Stomach (tissue), 4 donors: ENCODE measurements at regions not wholly inside any gene's neighbourhood (a gene's known extent, or its start where the extent isn't known, plus 50 kb on each side); places are given as distances from the start of the nearest gene placed in this dataset.

Source experiments
- EP300 ChIP-seq: sonication (generic); formaldehyde crosslinking; IDR thresholded peaks from one replicate; pipeline ENCODE4 v1.6.1; 2017; ENCODE audit warnings: antibody characterized with exemption
- POLR2A ChIP-seq, 4 donors: fragments of 450-650 bp; IDR thresholded peaks; one replicate each; pipeline ENCODE4 v1.6.1; 2016; ENCODE audit warnings: antibody characterized with exemption in 4 of 4, control low read depth in 2 of 4, mild to moderate bottlenecking in 1 of 4, moderate library complexity in 1 of 4
- POLR2AphosphoS5 ChIP-seq, 3 donors: sonication (generic); formaldehyde crosslinking; IDR thresholded peaks; one replicate each; pipeline ENCODE4 v1.6.1; 2016; ENCODE audit warnings: antibody characterized with exemption in 3 of 3
- TF ChIP-seq, protein P1 (sequence below), 7 experiments: fragments of 450-650 bp in 4 of 7; fragments of 200-600 bp in 3 of 7; sonication (generic) in 3 of 7; IDR thresholded peaks; one replicate each; pipeline ENCODE4 v1.5.1; 2016 to 2019; ENCODE audit warnings: antibody characterized with exemption in 7 of 7, control low read depth in 2 of 7, mild to moderate bottlenecking in 1 of 7

GRCh38 chr1:57910305-57910704 lies 486.4 kb upstream of the DAB1 start:
- TF ChIP-seq, protein P1, sequence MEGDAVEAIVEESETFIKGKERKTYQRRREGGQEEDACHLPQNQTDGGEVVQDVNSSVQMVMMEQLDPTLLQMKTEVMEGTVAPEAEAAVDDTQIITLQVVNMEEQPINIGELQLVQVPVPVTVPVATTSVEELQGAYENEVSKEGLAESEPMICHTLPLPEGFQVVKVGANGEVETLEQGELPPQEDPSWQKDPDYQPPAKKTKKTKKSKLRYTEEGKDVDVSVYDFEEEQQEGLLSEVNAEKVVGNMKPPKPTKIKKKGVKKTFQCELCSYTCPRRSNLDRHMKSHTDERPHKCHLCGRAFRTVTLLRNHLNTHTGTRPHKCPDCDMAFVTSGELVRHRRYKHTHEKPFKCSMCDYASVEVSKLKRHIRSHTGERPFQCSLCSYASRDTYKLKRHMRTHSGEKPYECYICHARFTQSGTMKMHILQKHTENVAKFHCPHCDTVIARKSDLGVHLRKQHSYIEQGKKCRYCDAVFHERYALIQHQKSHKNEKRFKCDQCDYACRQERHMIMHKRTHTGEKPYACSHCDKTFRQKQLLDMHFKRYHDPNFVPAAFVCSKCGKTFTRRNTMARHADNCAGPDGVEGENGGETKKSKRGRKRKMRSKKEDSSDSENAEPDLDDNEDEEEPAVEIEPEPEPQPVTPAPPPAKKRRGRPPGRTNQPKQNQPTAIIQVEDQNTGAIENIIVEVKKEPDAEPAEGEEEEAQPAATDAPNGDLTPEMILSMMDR (IDR thresholded peaks at IDR 0.05): no peak
- no peak for TF ChIP-seq POLR2AphosphoS5 (IDR thresholded peaks at IDR 0.05)
- no peak for TF ChIP-seq POLR2A (IDR thresholded peaks at IDR 0.05)
- TF ChIP-seq EP300: no peak
